H1 (cell line): ENCODE measurements at regions not wholly inside any gene's neighbourhood (a gene's known extent, or its start where the extent isn't known, plus 50 kb on each side); places are given as distances from the start of the nearest gene placed in this dataset.

Experiments used
- CTCF ChIA-PET: fragments of 300-600 bp; sonication (Branson Sonifier 250); formaldehyde crosslinking; loops from one replicate; lab custom pipeline; 2021; ENCODE audit not compliant: partially characterized antibody; lab: Charles Lee
- POLR2A ChIA-PET: fragments of 300-600 bp; sonication (Branson Sonifier 250); formaldehyde crosslinking; loops from one replicate; lab custom pipeline; 2021; ENCODE audit warnings: inconsistent platforms; ENCODE audit not compliant: partially characterized antibody; lab: Charles Lee
- DNase-seq, 2 experiments: peaks; one replicate each; pipeline versions ENCODE4 v3.0.0 to v3.0.0-alpha.2; 2010 to 2022; ENCODE audit warnings: low spot score in 2 of 2, low read depth in 1 of 2, mixed read lengths in 1 of 2
- FAIRE-seq: peaks from 2 replicates; lab custom pipeline; 2011; peaks lifted over from hg19 to GRCh38; lab: Jason Lieb, UNC
- H2AFZ ChIP-seq: 2 replicates; pipeline ENCODE4 v1.8.1; 2012; ENCODE audit warnings: low read length, inconsistent platforms
- H2AK5ac ChIP-seq: 2 replicates; pipeline ENCODE4 v1.6.1; 2013; ENCODE audit warnings: low read depth, low read length
- H2BK120ac ChIP-seq: replicated peaks from 2 replicates; pipeline ENCODE3; 2013; ENCODE audit warnings: low read depth, low read length, inconsistent platforms
- H2BK12ac ChIP-seq: 2 replicates; pipeline ENCODE4 v1.6.1; 2013; ENCODE audit warnings: low read depth, low read length
- H2BK15ac ChIP-seq: 2 replicates; pipeline ENCODE4 v1.6.1; 2013; ENCODE audit warnings: low read length
- H2BK20ac ChIP-seq: 2 replicates; pipeline ENCODE4 v1.6.1; 2013; ENCODE audit warnings: low read length
- H2BK5ac ChIP-seq: 2 replicates; pipeline ENCODE4 v1.6.1; 2013; ENCODE audit warnings: low read depth, low read length
- H3K14ac ChIP-seq: 2 replicates; pipeline ENCODE4 v1.6.1; 2013; ENCODE audit warnings: inconsistent platforms; ENCODE audit not compliant: insufficient read length
- H3K18ac ChIP-seq: 2 replicates; pipeline ENCODE4 v1.6.1; 2013; ENCODE audit warnings: low read length; ENCODE audit errors: extremely low read depth
- H3K23ac ChIP-seq: 2 replicates; pipeline ENCODE4 v1.6.1; 2013; ENCODE audit warnings: inconsistent platforms; ENCODE audit not compliant: insufficient read length
- H3K23me2 ChIP-seq: 2 replicates; pipeline ENCODE4 v1.6.1; 2013; ENCODE audit warnings: low read depth, low read length
- H3K27ac ChIP-seq: 2 replicates; pipeline ENCODE4 v1.6.1; 2011; ENCODE audit warnings: low read depth, low read length, inconsistent platforms
- H3K27me3 ChIP-seq, 4 experiments: replicated peaks in 1 of 4; 1 replicate in 1 of 4; 2 replicates in 3 of 4; pipeline versions ENCODE4 v1.6.1 to v1.8.1; 2011 to 2013; ENCODE audit warnings: low read length in 3 of 4, mild to moderate bottlenecking in 3 of 4, inconsistent platforms in 2 of 4, mixed read lengths in 2 of 4, moderate library complexity in 1 of 4; ENCODE audit not compliant: control insufficient read depth in 3 of 4, insufficient read depth in 3 of 4; ENCODE audit errors: extremely low read depth in 1 of 4
- H3K36me3 ChIP-seq, 4 experiments: 2 replicates each; pipeline versions ENCODE4 v1.6.1 to v1.8.1; 2011 to 2013; ENCODE audit warnings: mild to moderate bottlenecking in 4 of 4, low read length in 3 of 4, moderate library complexity in 2 of 4, control low read depth in 1 of 4, inconsistent platforms in 1 of 4; ENCODE audit not compliant: insufficient read depth in 4 of 4, control insufficient read depth in 2 of 4
- H3K4ac ChIP-seq: replicated peaks from 2 replicates; pipeline ENCODE3; 2013; ENCODE audit warnings: low read length, low read depth, mixed read lengths, inconsistent platforms; ENCODE audit not compliant: insufficient read length
- H3K4me1 ChIP-seq, 4 experiments: replicated peaks in 1 of 4; 1 replicate in 1 of 4; 2 replicates in 3 of 4; pipeline versions ENCODE4 v1.6.1 to v1.8.1; 2011 to 2013; ENCODE audit warnings: low read length in 3 of 4, inconsistent platforms in 2 of 4, mixed read lengths in 1 of 4; ENCODE audit not compliant: insufficient read depth in 4 of 4, control insufficient read depth in 3 of 4
- H3K4me2 ChIP-seq, 2 experiments: 2 replicates each; pipeline versions ENCODE4 v1.6.1 to v1.8.1; 2011 to 2013; ENCODE audit warnings: low read depth in 2 of 2, low read length in 2 of 2, control low read depth in 1 of 2, inconsistent platforms in 1 of 2, mild to moderate bottlenecking in 1 of 2; ENCODE audit not compliant: insufficient read depth in 1 of 2
- H3K4me3 ChIP-seq, 4 experiments: fragments of 200-600, 300-600 bp in 1 of 4; sonication (generic), shearing (Covaris generic), sonication (Bioruptor Twin) in 1 of 4; 2 replicates each; pipeline versions ENCODE4 v1.5.1 to v1.8.1; 2011 to 2016; ENCODE audit warnings: low read length in 4 of 4, low read depth in 3 of 4, control low read depth in 2 of 4, inconsistent platforms in 2 of 4, mild to moderate bottlenecking in 2 of 4, mixed read lengths in 1 of 4, moderate library complexity in 1 of 4; ENCODE audit not compliant: insufficient read depth in 2 of 4; ENCODE audit errors: extremely low read depth in 1 of 4
- H3K56ac ChIP-seq: replicated peaks from 2 replicates; pipeline ENCODE3; 2013; ENCODE audit warnings: low read depth, mild to moderate bottlenecking, mixed read lengths, low read length, inconsistent platforms; ENCODE audit not compliant: insufficient read length
- H3K79me1 ChIP-seq: 2 replicates; pipeline ENCODE4 v1.6.1; 2013; ENCODE audit warnings: low read depth, low read length, control low read depth
- H3K79me2 ChIP-seq, 2 experiments: 2 replicates each; pipeline versions ENCODE4 v1.6.1 to v1.8.1; 2012 to 2013; ENCODE audit warnings: low read length in 2 of 2, mild to moderate bottlenecking in 2 of 2, inconsistent platforms in 1 of 2; ENCODE audit not compliant: insufficient read depth in 2 of 2, control insufficient read depth in 1 of 2
- H3K9ac ChIP-seq, 4 experiments: replicated peaks in 1 of 4; 1 replicate in 1 of 4; 2 replicates in 3 of 4; pipeline versions ENCODE4 v1.6.1 to v1.8.1; 2011 to 2013; ENCODE audit warnings: low read depth in 3 of 4, low read length in 3 of 4, control low read depth in 2 of 4, mild to moderate bottlenecking in 2 of 4, moderate library complexity in 2 of 4, inconsistent platforms in 1 of 4; ENCODE audit errors: extremely low read depth in 1 of 4
- H3K9me3 ChIP-seq, 2 experiments: 2 replicates each; pipeline versions ENCODE4 v1.6.1 to v1.8.1; 2012 to 2013; ENCODE audit warnings: mild to moderate bottlenecking in 2 of 2, moderate library complexity in 2 of 2, control low read depth in 1 of 2, inconsistent platforms in 1 of 2, low read depth in 1 of 2, low read length in 1 of 2, mixed read lengths in 1 of 2; ENCODE audit not compliant: insufficient read depth in 2 of 2
- H4K20me1 ChIP-seq, 2 experiments: replicated peaks in 1 of 2; 2 replicates each; pipeline versions ENCODE3 to v1.8.1; 2011 to 2013; ENCODE audit warnings: inconsistent platforms in 2 of 2, low read length in 2 of 2, mild to moderate bottlenecking in 1 of 2; ENCODE audit not compliant: insufficient read depth in 2 of 2, control insufficient read depth in 1 of 2
- H4K5ac ChIP-seq: 2 replicates; pipeline ENCODE4 v1.6.1; 2013; ENCODE audit warnings: low read length, low read depth, mixed read lengths, inconsistent platforms; ENCODE audit not compliant: insufficient read length
- H4K8ac ChIP-seq: 2 replicates; pipeline ENCODE4 v1.8.0; 2013; ENCODE audit warnings: mild to moderate bottlenecking, moderate library complexity, low read length, inconsistent platforms; ENCODE audit not compliant: insufficient read depth; ENCODE audit errors: extremely low read depth
- H4K91ac ChIP-seq: replicated peaks from 2 replicates; pipeline ENCODE3; 2013; ENCODE audit warnings: low read length, mixed read lengths, inconsistent platforms; ENCODE audit not compliant: insufficient read length
- BCL11A ChIP-seq, 2 experiments: IDR thresholded peaks; one replicate each; pipeline ENCODE4 v1.6.1; 2011; ENCODE audit warnings: low read depth in 2 of 2, low read length in 2 of 2, mild to moderate bottlenecking in 2 of 2
- CTBP2 ChIP-seq: IDR thresholded peaks from 2 replicates; pipeline ENCODE4 v1.7.0; 2011; ENCODE audit warnings: borderline replicate concordance, mild to moderate bottlenecking, moderate library complexity, mixed read lengths, low read length; ENCODE audit not compliant: insufficient read depth, insufficient read length
- E2F6 ChIP-seq: IDR thresholded peaks from 2 replicates; pipeline ENCODE4 v1.6.1; 2012; ENCODE audit warnings: inconsistent platforms
- HDAC2 ChIP-seq, 2 experiments: fragments of 300-600 bp in 1 of 2; sonication (generic) in 1 of 2; IDR thresholded peaks; 2 replicates each; pipeline ENCODE4 v1.6.1; 2011 to 2012; ENCODE audit warnings: low read depth in 2 of 2, low read length in 2 of 2, mild to moderate bottlenecking in 2 of 2, moderate library complexity in 2 of 2, borderline replicate concordance in 1 of 2, inconsistent platforms in 1 of 2
- JUND ChIP-seq: IDR thresholded peaks from 2 replicates; pipeline ENCODE4 v1.6.1; 2011; ENCODE audit warnings: mild to moderate bottlenecking, improper control_type of control experiment, low read length
- MAFK ChIP-seq: IDR thresholded peaks from 2 replicates; pipeline ENCODE4 v1.6.1; 2012; ENCODE audit warnings: low read depth, mild to moderate bottlenecking, improper control_type of control experiment, low read length
- NANOG ChIP-seq: IDR thresholded peaks from 2 replicates; pipeline ENCODE4 v1.6.1; 2011; ENCODE audit warnings: low read length, low read depth, mild to moderate bottlenecking, inconsistent platforms; ENCODE audit not compliant: insufficient read depth, poor library complexity, severe bottlenecking
- PHF8 ChIP-seq: fragments of 200-600 bp; sonication (generic); conservative IDR thresholded peaks from 2 replicates; pipeline ENCODE4 v1.7.1; 2012; ENCODE audit warnings: low read depth, mild to moderate bottlenecking, inconsistent platforms, low read length, moderate library complexity
- POLR2AphosphoS5 ChIP-seq: IDR thresholded peaks from 2 replicates; pipeline ENCODE4 v1.6.1; 2011; ENCODE audit warnings: low read depth, low read length
- SIRT6 ChIP-seq: IDR thresholded peaks from one replicate; pipeline ENCODE4 v1.7.1; 2012; ENCODE audit warnings: low read length, inconsistent platforms
- SP1 ChIP-seq: IDR thresholded peaks from 2 replicates; pipeline ENCODE4 v1.6.1; 2011; ENCODE audit warnings: low read depth, low read length
- SP2 ChIP-seq: IDR thresholded peaks from 2 replicates; pipeline ENCODE4 v1.6.1; 2012; ENCODE audit warnings: mild to moderate bottlenecking, low read length, inconsistent platforms
- SUZ12 ChIP-seq: fragments of 200-600 bp; sonication (generic); IDR thresholded peaks from 2 replicates; pipeline ENCODE4 v1.6.1; 2012; ENCODE audit warnings: mild to moderate bottlenecking, inconsistent platforms, low read length, moderate library complexity, mixed read lengths
- TEAD4 ChIP-seq: IDR thresholded peaks from 2 replicates; pipeline ENCODE4 v1.6.1; 2012; ENCODE audit warnings: low read depth, low read length, inconsistent platforms, mixed read lengths
- YY1 ChIP-seq: IDR thresholded peaks from 2 replicates; pipeline ENCODE4 v1.6.1; 2011; ENCODE audit warnings: low read depth, mild to moderate bottlenecking, low read length
- WGBS, 2 experiments: shearing (Covaris generic) in 1 of 2; methylation state at CpG; one replicate each; pipeline versions ENCODE4 v1.1.6 to v1.1.7; 2013 to 2015; ENCODE audit warnings: low lambda C conversion rate in 2 of 2, mixed read lengths in 2 of 2, inconsistent platforms in 1 of 2, low coverage in 1 of 2, missing lambda C conversion rate in 1 of 2; ENCODE audit not compliant: insufficient replicate concordance in 2 of 2, insufficient coverage in 1 of 2, insufficient read length in 1 of 2; ENCODE audit errors: extremely low coverage in 1 of 2, missing lambda C conversion rate in 1 of 2; 5-methylcytosine and 5-hydroxymethylcytosine counted together

GRCh38 chr1:227472772-227473171 is 90.6 kb upstream of the ZNF678 start:
- no peaks in the 10 kb centered on the region; a peak in 1 of 7 replicates for H3K27me3 ChIP-seq
- no peaks in the 10 kb centered on the region for H3K79me1 ChIP-seq
- H3K18ac ChIP-seq, result no peak overlapping the region
- CTCF ChIA-PET, result interaction anchor here (0.9 to 2.4 kb wide), 3 partner anchors 9 to 24 kb away, joined by 4 to 6 read pairs (median 5); no protein-coding TSS in a partner anchor
- no peak overlapping the region for H3K23ac ChIP-seq
- DNase-seq (no peak), FAIRE-seq (no peak)
- no peak overlapping the region for H3K14ac ChIP-seq
- H3K4me1 ChIP-seq, result peaks cover 0 to 3% (median 2%) of the 10 kb centered on the region in 4 experiments; a peak in 2 of 7 replicates
- no peak overlapping the region for H3K27ac ChIP-seq
- WGBS, 2 experiments, result 86% methylated on average over 1 of the region's 1 CpG; no CpG with 5 or more reads in 1 of the 2 experiments
- H4K5ac ChIP-seq, result no peak overlapping the region
- no peak overlapping the region for H2AK5ac ChIP-seq
- H4K91ac ChIP-seq, result no peak overlapping the region
- H3K9me3 ChIP-seq, result peaks cover 5 to 10% of the 10 kb centered on the region in 2 experiments; a peak in 3 of 4 replicates
- H3K36me3 ChIP-seq, result no peaks in the 10 kb centered on the region
- no peaks in the 10 kb centered on the region for H4K20me1 ChIP-seq
- no peak overlapping the region for H2AFZ ChIP-seq
- H3K4me2 ChIP-seq, result no peak overlapping the region
- POLR2A ChIA-PET, result no interaction called here
- no peak overlapping the region for H3K4ac ChIP-seq
- H3K23me2 ChIP-seq, result no peaks in the 10 kb centered on the region
- H3K4me3 ChIP-seq, result no peak overlapping the region
- no peak overlapping the region for H2BK120ac ChIP-seq
- no peak overlapping the region for H2BK20ac ChIP-seq
- no peak overlapping the region for H2BK5ac ChIP-seq
- no peak overlapping the region for H2BK12ac ChIP-seq
- H4K8ac ChIP-seq, result no peak overlapping the region
- no peak overlapping the region for H2BK15ac ChIP-seq
- H3K9ac ChIP-seq, result no peak overlapping the region
- no peaks in the 10 kb centered on the region for H3K79me2 ChIP-seq
- no peak overlapping the region for H3K56ac ChIP-seq
- no peak for TF ChIP-seq BCL11A (IDR thresholded peaks at IDR 0.05; ENCODE audit: low read depth in 2 of 2, low read length in 2 of 2)
- TF ChIP-seq SUZ12, result no peak
- TF ChIP-seq POLR2AphosphoS5, result no peak
- TF ChIP-seq CTBP2, result no peak
- TF ChIP-seq NANOG, result no peak
- TF ChIP-seq PHF8, result no peak
- TF ChIP-seq E2F6, result no peak
- TF ChIP-seq YY1, result no peak
- TF ChIP-seq MAFK, result no peak
- no peak for TF ChIP-seq SP2
- no peak for TF ChIP-seq HDAC2 (IDR thresholded peaks at IDR 0.05; ENCODE audit: borderline replicate concordance in 1 of 2, low read depth in 2 of 2, low read length in 2 of 2)
- TF ChIP-seq SP1, result no peak
- TF ChIP-seq JUND, result no peak
- TF ChIP-seq TEAD4, result no peak
- TF ChIP-seq SIRT6, result no peak
